ENCODE measurements at regions not wholly inside any gene's neighbourhood (a gene's known extent, or its start where the extent isn't known, plus 50 kb on each side); places are given as distances from the start of the nearest gene placed in this dataset.

- no peaks in the 10 kb centered on the region for H3K27me3 ChIP-seq
- no peak for TF ChIP-seq CTCF (IDR thresholded peaks at IDR 0.05)
- no peak for TF ChIP-seq POLR2AphosphoS5 (IDR thresholded peaks at IDR 0.05)
- TF ChIP-seq EP300 (IDR thresholded peaks at IDR 0.05), result no peak
- no peak for TF ChIP-seq POLR2A (IDR thresholded peaks at IDR 0.05; ENCODE audit: low read depth)
- H3K27ac ChIP-seq (replicated peaks in 1 of 4), result no peak overlapping the region
- WGBS, result 91% methylated on average over 4 of the region's 4 CpGs
- intact Hi-C loops (cut with DNase I), result no loop called here
- H3K36me3 ChIP-seq, result no peaks in the 10 kb centered on the region
- no peaks in the 10 kb centered on the region for H3K4me1 ChIP-seq
- no peak for DNase-seq (ENCODE audit: extremely low spot score)
- no peak overlapping the region for H3K4me3 ChIP-seq
- H3K9me3 ChIP-seq, result no peaks in the 10 kb centered on the region
These were observed 89.5 kb upstream of the FSTL4 start for GRCh38 chr5:133701871-133702270.

GRCh38 chr5:133700251-133700650, 87.9 kb upstream of the FSTL4 start:
- Histone ChIP-seq H3K9me3 (no peaks in the 10 kb centered on the region), H3K4me3 (no peak overlapping the region), H3K27me3 (no peaks in the 10 kb centered on the region), H3K36me3 (no peaks in the 10 kb centered on the region), H3K27ac (replicated peaks in 1 of 4) (no peak overlapping the region), H3K4me1 (no peaks in the 10 kb centered on the region)
- intact Hi-C loops (cut with DNase I), result no loop called here
- peak; percentile 86 for DNase-seq (ENCODE audit: extremely low spot score)
- TF ChIP-seq CTCF (IDR thresholded peaks at IDR 0.05), result no peak
- no peak for TF ChIP-seq EP300 (IDR thresholded peaks at IDR 0.05)
- TF ChIP-seq POLR2AphosphoS5 (IDR thresholded peaks at IDR 0.05), result no peak
- TF ChIP-seq POLR2A (IDR thresholded peaks at IDR 0.05; ENCODE audit: low read depth), result no peak
- 82% methylated on average over 2 of the region's 2 CpGs for WGBS

GRCh38 chr5:133698646-133699526, 86.5 kb upstream of the FSTL4 start:
- H3K4me3 ChIP-seq, result no peak overlapping the region
- no peaks in the 10 kb centered on the region for H3K9me3 ChIP-seq
- H3K4me1 ChIP-seq, result no peaks in the 10 kb centered on the region
- DNase-seq (ENCODE audit: extremely low spot score), result no peak
- 94% methylated on average over 10 of the region's 10 CpGs for WGBS
- intact Hi-C loops (cut with DNase I), result no loop called here
- no peak overlapping the region for H3K27ac ChIP-seq (replicated peaks in 1 of 4)
- H3K36me3 ChIP-seq, result no peaks in the 10 kb centered on the region
- TF ChIP-seq EP300 (IDR thresholded peaks at IDR 0.05) (no peak), POLR2AphosphoS5 (IDR thresholded peaks at IDR 0.05) (no peak), CTCF (IDR thresholded peaks at IDR 0.05) (no peak), POLR2A (IDR thresholded peaks at IDR 0.05; ENCODE audit: low read depth) (no peak)
- H3K27me3 ChIP-seq, result no peaks in the 10 kb centered on the region

- TF ChIP-seq EP300 (IDR thresholded peaks at IDR 0.05) (no peak), CTCF (IDR thresholded peaks at IDR 0.05) (no peak), POLR2AphosphoS5 (IDR thresholded peaks at IDR 0.05) (no peak), POLR2A (IDR thresholded peaks at IDR 0.05; ENCODE audit: low read depth) (no peak)
- 88% methylated on average over 3 of the region's 3 CpGs for WGBS
- H3K4me1 ChIP-seq, result no peaks in the 10 kb centered on the region
- H3K4me3 ChIP-seq, result no peak overlapping the region
- H3K27me3 ChIP-seq, result no peaks in the 10 kb centered on the region
- no peak overlapping the region for H3K27ac ChIP-seq (replicated peaks in 1 of 4)
- DNase-seq (ENCODE audit: extremely low spot score), result no peak
- no peaks in the 10 kb centered on the region for H3K9me3 ChIP-seq
- no peaks in the 10 kb centered on the region for H3K36me3 ChIP-seq
- intact Hi-C loops (cut with DNase I), result no loop called here
These were observed 85.9 kb upstream of the FSTL4 start for GRCh38 chr5:133698259-133698554.
